ENCODE measurements at regions not wholly inside any gene's neighbourhood (a gene's known extent, or its start where the extent isn't known, plus 50 kb on each side); places are given as distances from the start of the nearest gene placed in this dataset.
A peak's percentile ranks its signal among the peaks of the same experiment; 100 is the strongest.

GRCh38 chr5:28807195-28807729 lies 1768.9 kb upstream of the CDH9 start:
- no peak for TF ChIP-seq TAF1 (IDR thresholded peaks at IDR 0.05; ENCODE audit: low read depth)
- TF ChIP-seq, protein P1, sequence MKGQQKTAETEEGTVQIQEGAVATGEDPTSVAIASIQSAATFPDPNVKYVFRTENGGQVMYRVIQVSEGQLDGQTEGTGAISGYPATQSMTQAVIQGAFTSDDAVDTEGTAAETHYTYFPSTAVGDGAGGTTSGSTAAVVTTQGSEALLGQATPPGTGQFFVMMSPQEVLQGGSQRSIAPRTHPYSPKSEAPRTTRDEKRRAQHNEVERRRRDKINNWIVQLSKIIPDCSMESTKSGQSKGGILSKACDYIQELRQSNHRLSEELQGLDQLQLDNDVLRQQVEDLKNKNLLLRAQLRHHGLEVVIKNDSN (IDR thresholded peaks at IDR 0.05) = no peak
- no peak for TF ChIP-seq CEBPB (IDR thresholded peaks at IDR 0.05)
- TF ChIP-seq FOXM1 (IDR thresholded peaks at IDR 0.05; ENCODE audit: borderline replicate concordance, low read depth) = no peak

DNA sequence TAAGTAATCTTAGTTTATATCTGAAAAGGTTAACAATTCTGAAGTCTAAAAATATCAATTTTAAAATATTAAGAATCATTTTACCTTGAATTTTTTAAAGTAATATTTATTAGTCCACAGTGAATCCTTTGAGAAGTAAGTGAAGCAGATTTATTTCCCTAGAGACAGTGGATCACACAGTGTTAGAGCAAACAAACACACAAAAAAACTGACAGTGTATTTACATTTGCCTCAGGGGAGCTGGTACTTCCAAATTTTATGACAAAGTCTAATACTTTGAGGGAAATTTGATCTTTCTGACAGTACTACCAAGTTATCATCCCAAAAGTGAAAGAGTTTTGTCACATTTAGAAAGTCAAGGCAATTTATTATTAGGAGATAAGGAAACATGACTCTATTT lies 1750.6 kb upstream of the CDH9 start:
- TF ChIP-seq EP300 (IDR thresholded peaks at IDR 0.05; ENCODE audit: borderline replicate concordance) (no peak), EGR1 (IDR thresholded peaks at IDR 0.05) (no peak), CREB1 (IDR thresholded peaks at IDR 0.05; ENCODE audit: low read depth) (no peak)
- TF ChIP-seq, protein P1 (IDR thresholded peaks at IDR 0.05) = no peak

GRCh38 chr5:28780083-28780692 lies 1741.8 kb upstream of the CDH9 start:
- TF ChIP-seq ZBTB7A (IDR thresholded peaks at IDR 0.05; ENCODE audit: low read depth) (no peak), FOXM1 (IDR thresholded peaks at IDR 0.05; ENCODE audit: borderline replicate concordance, low read depth) (no peak), NFIC (IDR thresholded peaks at IDR 0.05) (no peak), CEBPB (IDR thresholded peaks at IDR 0.05) (no peak), EGR1 (IDR thresholded peaks at IDR 0.05) (no peak), REST (IDR thresholded peaks at IDR 0.05; ENCODE audit: low read depth) (no peak), RAD21 (IDR thresholded peaks at IDR 0.05; ENCODE audit: low read depth) (no peak), TAF1 (IDR thresholded peaks at IDR 0.05; ENCODE audit: low read depth) (no peak), YY1 (IDR thresholded peaks at IDR 0.05; ENCODE audit: low read depth) (no peak), EP300 (IDR thresholded peaks at IDR 0.05; ENCODE audit: borderline replicate concordance) (no peak), TCF12 (IDR thresholded peaks at IDR 0.05; ENCODE audit: low read depth) (no peak), CREB1 (IDR thresholded peaks at IDR 0.05; ENCODE audit: low read depth) (no peak)
- TF ChIP-seq, protein P2, sequence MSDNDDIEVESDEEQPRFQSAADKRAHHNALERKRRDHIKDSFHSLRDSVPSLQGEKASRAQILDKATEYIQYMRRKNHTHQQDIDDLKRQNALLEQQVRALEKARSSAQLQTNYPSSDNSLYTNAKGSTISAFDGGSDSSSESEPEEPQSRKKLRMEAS (IDR thresholded peaks at IDR 0.05) = no peak
- TF ChIP-seq, protein P1 (IDR thresholded peaks at IDR 0.05) = no peak

- TF ChIP-seq RAD21 (IDR thresholded peaks at IDR 0.05; ENCODE audit: low read depth) (peak; percentile 73), TEAD4 (IDR thresholded peaks at IDR 0.05) (no peak)
These were observed 1740.9 kb upstream of the CDH9 start for GRCh38 chr5:28779161-28779754.

GRCh38 chr5:28770307-28770706 lies 1731.9 kb upstream of the CDH9 start:
- TF ChIP-seq NFIC (IDR thresholded peaks at IDR 0.05) (no peak), REST (IDR thresholded peaks at IDR 0.05; ENCODE audit: low read depth) (no peak), YY1 (IDR thresholded peaks at IDR 0.05; ENCODE audit: low read depth) (no peak), FOXM1 (IDR thresholded peaks at IDR 0.05; ENCODE audit: borderline replicate concordance, low read depth) (no peak), RAD21 (IDR thresholded peaks at IDR 0.05; ENCODE audit: low read depth) (no peak), EP300 (IDR thresholded peaks at IDR 0.05; ENCODE audit: borderline replicate concordance) (no peak), CREB1 (IDR thresholded peaks at IDR 0.05; ENCODE audit: low read depth) (no peak), ZBTB7A (IDR thresholded peaks at IDR 0.05; ENCODE audit: low read depth) (no peak), EGR1 (IDR thresholded peaks at IDR 0.05) (no peak), TCF12 (IDR thresholded peaks at IDR 0.05; ENCODE audit: low read depth) (no peak), CEBPB (IDR thresholded peaks at IDR 0.05) (no peak), TEAD4 (IDR thresholded peaks at IDR 0.05) (no peak), TAF1 (IDR thresholded peaks at IDR 0.05; ENCODE audit: low read depth) (no peak)
- TF ChIP-seq, protein P1 (IDR thresholded peaks at IDR 0.05) = no peak
- TF ChIP-seq, protein P2 (IDR thresholded peaks at IDR 0.05) = no peak

Data from Ishikawa (cell line).